Fibroblast of gingiva (primary cell): ENCODE measurements at regions not wholly inside any gene's neighbourhood (a gene's known extent, or its start where the extent isn't known, plus 50 kb on each side); places are given as distances from the start of the nearest gene placed in this dataset.

Experiments
- DNase-seq: peaks from one replicate; pipeline ENCODE4 v3.0.0-alpha.2; 2011; ENCODE audit warnings: low read depth

DNA sequence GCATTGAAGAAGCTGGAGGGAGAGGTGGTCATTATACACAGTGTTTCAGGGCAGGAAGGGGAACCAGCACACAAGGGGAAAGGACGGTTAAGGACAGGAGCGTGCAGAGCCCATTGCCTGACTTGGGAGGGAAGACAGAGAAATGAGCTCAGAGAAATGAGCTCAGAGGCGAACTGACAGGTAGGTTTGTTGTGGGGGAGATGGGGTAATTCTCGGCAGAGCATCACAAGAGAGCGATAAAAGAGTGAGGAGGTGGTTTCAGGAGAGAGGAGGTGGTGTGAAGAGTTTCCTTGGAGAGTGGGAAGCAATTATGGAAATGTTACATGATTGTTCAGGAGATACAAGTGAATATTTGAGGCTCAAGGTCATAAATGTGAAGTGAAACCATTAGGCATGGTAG, 61.0 kb downstream of the MRGPRX1 start:
- no peak for DNase-seq

DNA sequence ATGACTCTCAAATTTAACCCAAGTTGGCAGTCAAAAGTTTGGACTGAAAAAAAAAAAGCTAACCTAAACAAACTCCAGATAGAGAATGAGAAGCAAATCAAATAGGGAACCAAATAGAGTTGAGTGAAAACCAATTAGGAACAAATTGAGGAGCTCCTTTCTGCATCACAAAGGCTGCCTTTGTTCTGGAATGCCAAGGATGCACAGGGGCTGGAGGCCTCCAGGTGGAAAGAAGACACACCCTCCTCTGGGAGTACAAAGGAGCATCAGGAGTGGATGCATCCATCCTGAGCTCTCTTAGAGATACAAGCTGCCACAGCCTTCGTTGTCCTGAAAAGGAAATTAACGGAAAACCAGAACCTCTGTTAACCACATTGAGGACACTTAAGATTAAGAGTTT, 73.3 kb downstream of the MRGPRX1 start:
- no peak for DNase-seq

DNA sequence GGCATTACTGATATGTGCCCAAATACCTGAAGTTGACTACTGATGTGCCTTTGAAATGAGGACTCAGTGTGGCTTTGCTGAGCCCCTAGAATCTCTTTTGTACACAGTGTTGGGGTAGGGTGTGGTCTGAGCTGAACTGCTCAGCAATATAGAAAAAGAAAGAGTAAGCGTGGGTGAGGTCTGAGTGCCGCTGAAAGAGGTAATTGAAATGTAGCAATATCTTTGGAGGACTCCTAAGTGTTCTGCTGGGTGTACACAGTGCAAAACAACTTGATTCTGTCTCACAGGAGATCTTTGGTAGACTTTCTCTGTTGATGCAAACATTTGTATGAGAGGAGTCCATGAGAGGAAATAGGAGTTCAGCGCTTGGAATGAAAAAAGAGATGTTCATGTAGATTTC, 73.7 kb upstream of the PTPN5 start:
- DNase-seq = no peak

DNA sequence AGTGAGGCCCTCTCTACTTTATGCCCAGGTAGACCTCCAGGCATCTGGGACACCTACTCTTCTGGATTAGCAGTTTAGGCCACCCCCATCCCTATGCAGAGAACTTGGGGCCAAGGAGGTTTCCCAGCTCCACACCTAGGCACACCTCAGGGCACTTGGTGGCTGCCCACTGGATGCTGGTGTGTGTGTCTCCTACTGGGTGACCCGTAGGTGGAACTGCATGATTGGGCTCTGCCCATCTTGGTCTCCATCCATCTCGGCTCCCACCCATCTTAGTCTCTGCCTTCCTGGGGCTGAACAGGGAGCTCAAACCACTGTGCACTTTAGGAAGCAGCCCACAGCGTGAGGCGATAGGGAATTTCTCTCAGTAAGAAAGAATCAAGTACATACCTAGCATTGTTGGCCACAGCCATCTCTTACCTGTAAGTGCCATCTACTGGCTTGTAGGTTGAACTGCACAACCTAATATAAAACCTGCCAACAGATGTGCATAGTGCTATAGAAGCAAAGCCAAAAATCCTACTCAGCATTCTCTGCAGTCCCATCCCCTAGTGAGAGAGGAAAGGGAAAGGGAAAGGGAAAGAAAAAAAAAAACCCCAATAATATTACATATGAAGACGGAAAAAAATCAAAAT, 61.6 kb upstream of the PTPN5 start:
- no peak for DNase-seq

DNA sequence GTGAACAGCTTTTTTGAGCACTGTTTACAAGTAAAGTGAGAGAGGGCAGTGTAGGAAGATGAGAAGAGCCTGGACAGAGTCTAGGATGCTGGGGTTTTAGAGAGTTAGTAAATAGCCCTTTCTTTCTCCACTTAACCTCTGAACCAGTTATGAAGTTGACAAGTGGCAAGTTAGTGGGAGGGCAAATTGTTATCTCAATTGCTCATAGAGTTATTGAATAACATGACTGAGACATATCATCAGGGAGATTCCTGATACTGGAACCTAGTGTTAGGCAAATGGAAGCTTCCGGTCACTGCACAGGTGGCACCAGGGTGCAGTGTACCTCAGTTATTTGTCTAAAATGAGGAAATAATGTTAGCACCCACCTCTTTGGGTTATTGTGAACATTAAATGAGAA, 57.8 kb upstream of the PTPN5 start:
- DNase-seq = no peak

DNA sequence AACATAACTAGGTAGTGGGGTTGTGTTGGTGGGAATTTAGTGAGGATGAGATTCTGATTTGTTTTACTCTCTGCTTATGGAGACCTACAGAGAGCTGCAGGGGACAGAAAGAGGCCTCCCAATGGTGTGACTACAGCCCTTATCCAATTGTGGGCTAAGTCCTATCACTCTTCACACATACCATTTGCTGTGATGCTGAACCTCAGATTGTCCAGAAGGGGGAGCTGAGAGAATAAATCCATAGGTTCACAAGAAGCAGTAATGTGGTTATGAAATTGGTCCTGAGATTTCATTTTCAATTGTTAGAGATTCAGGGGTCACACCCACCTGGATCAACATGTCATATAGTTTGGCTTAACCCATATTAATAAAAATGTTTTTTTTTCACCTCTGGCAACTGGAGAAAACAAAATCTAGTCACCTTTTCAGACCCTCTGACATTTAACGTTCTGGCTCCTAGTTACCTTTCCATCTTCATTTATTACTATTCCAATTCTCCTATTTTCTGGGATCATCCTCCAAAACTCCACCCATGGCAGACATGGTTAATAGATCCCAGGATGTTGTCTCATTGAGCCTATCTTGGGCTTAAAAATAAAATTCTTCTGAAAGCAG, 53.3 kb upstream of the PTPN5 start:
- peak; percentile 35 for DNase-seq
